Liver (tissue), 8 donors: ENCODE measurements at regions not wholly inside any gene's neighbourhood (a gene's known extent, or its start where the extent isn't known, plus 50 kb on each side); places are given as distances from the start of the nearest gene placed in this dataset.

ENCODE experiments used
- DNase-seq: peaks from one replicate; pipeline ENCODE4 v3.0.0-alpha.2; 2017; ENCODE audit warnings: low spot score
- H3K27ac ChIP-seq, 2 donors: one replicate each; pipeline ENCODE4 v1.7.0; 2013; ENCODE audit warnings: inconsistent platforms in 2 of 2, low read length in 2 of 2, control low read depth in 1 of 2, low read depth in 1 of 2, mild to moderate bottlenecking in 1 of 2
- H3K27me3 ChIP-seq, 4 donors: one replicate each; pipeline versions ENCODE4 v1.6.1 to v1.7.0; 2013; ENCODE audit warnings: low read length in 3 of 4, inconsistent platforms in 1 of 4, mild to moderate bottlenecking in 1 of 4, moderate library complexity in 1 of 4; ENCODE audit not compliant: control insufficient read depth in 4 of 4, insufficient read depth in 4 of 4
- H3K36me3 ChIP-seq, 4 donors: one replicate each; pipeline versions ENCODE4 v1.6.1 to v1.7.0; 2013; ENCODE audit warnings: low read length in 3 of 4, mild to moderate bottlenecking in 3 of 4, low read depth in 1 of 4, moderate library complexity in 1 of 4; ENCODE audit not compliant: control insufficient read depth in 4 of 4, insufficient read depth in 3 of 4
- H3K4me1 ChIP-seq, 4 donors: one replicate each; pipeline versions ENCODE4 v1.6.1 to v1.7.0; 2013; ENCODE audit warnings: low read length in 3 of 4, mild to moderate bottlenecking in 3 of 4, moderate library complexity in 1 of 4; ENCODE audit not compliant: control insufficient read depth in 4 of 4, insufficient read depth in 4 of 4
- H3K4me3 ChIP-seq, 3 donors: one replicate each; pipeline versions ENCODE4 v1.6.1 to v1.7.0; 2013; ENCODE audit warnings: low read length in 3 of 3, control low read depth in 1 of 3, low read depth in 1 of 3, mild to moderate bottlenecking in 1 of 3
- H3K9ac ChIP-seq, 2 donors: one replicate each; pipeline ENCODE4 v1.7.0; 2013; ENCODE audit warnings: low read length in 2 of 2, mild to moderate bottlenecking in 2 of 2, moderate library complexity in 2 of 2, control low read depth in 1 of 2, low read depth in 1 of 2
- H3K9me3 ChIP-seq, 4 donors: one replicate each; pipeline versions ENCODE4 v1.6.1 to v1.7.0; 2013; ENCODE audit warnings: low read length in 3 of 4; ENCODE audit not compliant: control insufficient read depth in 4 of 4
- EGR1 ChIP-seq, 2 donors: IDR thresholded peaks; 2 replicates each; pipeline ENCODE4 v1.6.1; 2016 to 2018; ENCODE audit warnings: antibody characterized with exemption in 2 of 2, low read depth in 2 of 2
- FOXA1 ChIP-seq: IDR thresholded peaks from 2 replicates; pipeline ENCODE4 v1.6.1; 2016; ENCODE audit warnings: antibody characterized with exemption
- FOXA2 ChIP-seq: IDR thresholded peaks from 2 replicates; pipeline ENCODE4 v1.6.1; 2016; ENCODE audit warnings: antibody characterized with exemption
- GABPA ChIP-seq, 2 donors: IDR thresholded peaks in 1 of 2; conservative IDR thresholded peaks in 1 of 2; 2 replicates each; pipeline ENCODE4 v1.6.1; 2016; ENCODE audit warnings: antibody characterized with exemption in 2 of 2, mild to moderate bottlenecking in 1 of 2, moderate library complexity in 1 of 2
- HNF4A ChIP-seq, 2 donors: conservative IDR thresholded peaks; 2 replicates each; pipeline ENCODE4 v1.6.1; 2016; ENCODE audit warnings: antibody characterized with exemption in 2 of 2, mild to moderate bottlenecking in 2 of 2
- HNF4G ChIP-seq: IDR thresholded peaks from 2 replicates; pipeline ENCODE4 v1.6.1; 2016; ENCODE audit warnings: antibody characterized with exemption
- JUND ChIP-seq, 2 donors: IDR thresholded peaks; 2 replicates each; pipeline ENCODE4 v1.6.1; 2016; ENCODE audit warnings: antibody characterized with exemption in 2 of 2
- NR2F2 ChIP-seq: IDR thresholded peaks from 2 replicates; pipeline ENCODE4 v1.6.1; 2016; ENCODE audit warnings: antibody characterized with exemption
- RAD21 ChIP-seq, 2 donors: IDR thresholded peaks; 2 replicates each; pipeline ENCODE4 v1.6.1; 2016; ENCODE audit warnings: antibody characterized with exemption in 2 of 2, mild to moderate bottlenecking in 2 of 2
- RXRA ChIP-seq, 2 donors: IDR thresholded peaks; 2 replicates each; pipeline ENCODE4 v1.6.1; 2017 to 2018; ENCODE audit warnings: antibody characterized with exemption in 2 of 2, mild to moderate bottlenecking in 1 of 2
- SP1 ChIP-seq: IDR thresholded peaks from 2 replicates; pipeline ENCODE4 v1.6.1; 2018; ENCODE audit warnings: antibody characterized with exemption, mild to moderate bottlenecking
- TAF1 ChIP-seq: conservative IDR thresholded peaks from 2 replicates; pipeline ENCODE4 v1.6.1; 2016; ENCODE audit warnings: antibody characterized with exemption, mild to moderate bottlenecking
- YY1 ChIP-seq: IDR thresholded peaks from 2 replicates; pipeline ENCODE4 v1.6.1; 2016; ENCODE audit warnings: antibody characterized with exemption, mild to moderate bottlenecking
- WGBS: extraction: QIAGEN DNeasy Blood & Tissue Kit; methylation state at CpG from one replicate; pipeline ENCODE4 v1.1.7; 2013; 5-methylcytosine and 5-hydroxymethylcytosine counted together
- TF ChIP-seq, protein P1 (sequence below): fragments of 150-350 bp; IDR thresholded peaks from 2 replicates; pipeline ENCODE4 v1.5.1; 2017; ENCODE audit warnings: improper control_type of control experiment, low read depth, low read length; ENCODE audit not compliant: missing input control
- TF ChIP-seq, protein P2 (sequence below): IDR thresholded peaks from 2 replicates; pipeline ENCODE4 v1.6.1; 2016; ENCODE audit warnings: antibody characterized with exemption, mild to moderate bottlenecking
- TF ChIP-seq, protein P3 (sequence below): IDR thresholded peaks from 2 replicates; pipeline ENCODE4 v1.6.1; 2016; ENCODE audit warnings: antibody characterized with exemption
- TF ChIP-seq, protein P4 (sequence below): IDR thresholded peaks from 2 replicates; pipeline ENCODE4 v1.6.1; 2016; ENCODE audit warnings: antibody characterized with exemption
- donor health status: healthy.
- donor health status: healthy.
- donor health status: healthy.
- donor health status: healthy.
- donor health status: healthy.

DNA sequence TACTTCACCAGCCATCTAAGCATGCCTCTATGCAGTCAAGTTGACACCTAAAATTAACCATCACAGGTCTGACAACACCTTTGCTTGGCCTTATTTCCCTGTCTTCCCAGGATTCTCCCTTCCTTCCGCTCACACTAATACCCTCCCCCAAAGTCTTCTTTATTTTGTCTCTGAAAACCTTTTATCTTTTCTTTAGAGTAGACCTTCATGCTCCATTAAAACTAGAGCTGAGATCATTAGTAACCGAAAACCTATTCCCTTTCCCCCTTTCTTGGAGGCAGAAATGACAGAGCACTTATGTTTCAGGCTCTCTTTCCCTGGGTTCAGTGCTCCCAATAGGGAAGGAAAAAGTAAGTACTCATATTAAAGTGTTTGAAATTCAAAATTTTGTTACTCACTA, 423.8 kb downstream of the YTHDC2 start:
- no peaks in the 10 kb centered on the region for H3K9me3 ChIP-seq
- H3K4me1 ChIP-seq, result no peaks in the 10 kb centered on the region
- WGBS, result 76% methylated on average over 2 of the region's 2 CpGs
- no peak overlapping the region for H3K4me3 ChIP-seq
- DNase-seq, result no peak
- H3K27ac ChIP-seq, result no peak overlapping the region
- TF ChIP-seq HNF4G (no peak), RAD21 (IDR thresholded peaks at IDR 0.05) (no peak), YY1 (no peak), RXRA (IDR thresholded peaks at IDR 0.05) (no peak), NR2F2 (no peak), TAF1 (no peak), GABPA (IDR thresholded peaks at IDR 0.05 in 1 of 2, conservative IDR thresholded peaks at IDR 0.05 in 1 of 2) (no peak), EGR1 (IDR thresholded peaks at IDR 0.05; ENCODE audit: low read depth in 2 of 2) (no peak), FOXA1 (no peak), HNF4A (conservative IDR thresholded peaks at IDR 0.05) (no peak), FOXA2 (no peak), JUND (IDR thresholded peaks at IDR 0.05) (no peak), SP1 (no peak)
- TF ChIP-seq, protein P1, sequence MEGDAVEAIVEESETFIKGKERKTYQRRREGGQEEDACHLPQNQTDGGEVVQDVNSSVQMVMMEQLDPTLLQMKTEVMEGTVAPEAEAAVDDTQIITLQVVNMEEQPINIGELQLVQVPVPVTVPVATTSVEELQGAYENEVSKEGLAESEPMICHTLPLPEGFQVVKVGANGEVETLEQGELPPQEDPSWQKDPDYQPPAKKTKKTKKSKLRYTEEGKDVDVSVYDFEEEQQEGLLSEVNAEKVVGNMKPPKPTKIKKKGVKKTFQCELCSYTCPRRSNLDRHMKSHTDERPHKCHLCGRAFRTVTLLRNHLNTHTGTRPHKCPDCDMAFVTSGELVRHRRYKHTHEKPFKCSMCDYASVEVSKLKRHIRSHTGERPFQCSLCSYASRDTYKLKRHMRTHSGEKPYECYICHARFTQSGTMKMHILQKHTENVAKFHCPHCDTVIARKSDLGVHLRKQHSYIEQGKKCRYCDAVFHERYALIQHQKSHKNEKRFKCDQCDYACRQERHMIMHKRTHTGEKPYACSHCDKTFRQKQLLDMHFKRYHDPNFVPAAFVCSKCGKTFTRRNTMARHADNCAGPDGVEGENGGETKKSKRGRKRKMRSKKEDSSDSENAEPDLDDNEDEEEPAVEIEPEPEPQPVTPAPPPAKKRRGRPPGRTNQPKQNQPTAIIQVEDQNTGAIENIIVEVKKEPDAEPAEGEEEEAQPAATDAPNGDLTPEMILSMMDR, result no peak
- TF ChIP-seq, protein P2, sequence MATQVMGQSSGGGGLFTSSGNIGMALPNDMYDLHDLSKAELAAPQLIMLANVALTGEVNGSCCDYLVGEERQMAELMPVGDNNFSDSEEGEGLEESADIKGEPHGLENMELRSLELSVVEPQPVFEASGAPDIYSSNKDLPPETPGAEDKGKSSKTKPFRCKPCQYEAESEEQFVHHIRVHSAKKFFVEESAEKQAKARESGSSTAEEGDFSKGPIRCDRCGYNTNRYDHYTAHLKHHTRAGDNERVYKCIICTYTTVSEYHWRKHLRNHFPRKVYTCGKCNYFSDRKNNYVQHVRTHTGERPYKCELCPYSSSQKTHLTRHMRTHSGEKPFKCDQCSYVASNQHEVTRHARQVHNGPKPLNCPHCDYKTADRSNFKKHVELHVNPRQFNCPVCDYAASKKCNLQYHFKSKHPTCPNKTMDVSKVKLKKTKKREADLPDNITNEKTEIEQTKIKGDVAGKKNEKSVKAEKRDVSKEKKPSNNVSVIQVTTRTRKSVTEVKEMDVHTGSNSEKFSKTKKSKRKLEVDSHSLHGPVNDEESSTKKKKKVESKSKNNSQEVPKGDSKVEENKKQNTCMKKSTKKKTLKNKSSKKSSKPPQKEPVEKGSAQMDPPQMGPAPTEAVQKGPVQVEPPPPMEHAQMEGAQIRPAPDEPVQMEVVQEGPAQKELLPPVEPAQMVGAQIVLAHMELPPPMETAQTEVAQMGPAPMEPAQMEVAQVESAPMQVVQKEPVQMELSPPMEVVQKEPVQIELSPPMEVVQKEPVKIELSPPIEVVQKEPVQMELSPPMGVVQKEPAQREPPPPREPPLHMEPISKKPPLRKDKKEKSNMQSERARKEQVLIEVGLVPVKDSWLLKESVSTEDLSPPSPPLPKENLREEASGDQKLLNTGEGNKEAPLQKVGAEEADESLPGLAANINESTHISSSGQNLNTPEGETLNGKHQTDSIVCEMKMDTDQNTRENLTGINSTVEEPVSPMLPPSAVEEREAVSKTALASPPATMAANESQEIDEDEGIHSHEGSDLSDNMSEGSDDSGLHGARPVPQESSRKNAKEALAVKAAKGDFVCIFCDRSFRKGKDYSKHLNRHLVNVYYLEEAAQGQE, result no peak
- TF ChIP-seq, protein P3, sequence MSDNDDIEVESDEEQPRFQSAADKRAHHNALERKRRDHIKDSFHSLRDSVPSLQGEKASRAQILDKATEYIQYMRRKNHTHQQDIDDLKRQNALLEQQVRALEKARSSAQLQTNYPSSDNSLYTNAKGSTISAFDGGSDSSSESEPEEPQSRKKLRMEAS, result no peak
- TF ChIP-seq, protein P4, sequence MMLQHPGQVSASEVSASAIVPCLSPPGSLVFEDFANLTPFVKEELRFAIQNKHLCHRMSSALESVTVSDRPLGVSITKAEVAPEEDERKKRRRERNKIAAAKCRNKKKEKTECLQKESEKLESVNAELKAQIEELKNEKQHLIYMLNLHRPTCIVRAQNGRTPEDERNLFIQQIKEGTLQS, result no peak
- no peak overlapping the region for H3K9ac ChIP-seq
- no peaks in the 10 kb centered on the region for H3K36me3 ChIP-seq
- peaks cover 0 to 8% (median 0%) of the 10 kb centered on the region in 4 donors for H3K27me3 ChIP-seq

DNA sequence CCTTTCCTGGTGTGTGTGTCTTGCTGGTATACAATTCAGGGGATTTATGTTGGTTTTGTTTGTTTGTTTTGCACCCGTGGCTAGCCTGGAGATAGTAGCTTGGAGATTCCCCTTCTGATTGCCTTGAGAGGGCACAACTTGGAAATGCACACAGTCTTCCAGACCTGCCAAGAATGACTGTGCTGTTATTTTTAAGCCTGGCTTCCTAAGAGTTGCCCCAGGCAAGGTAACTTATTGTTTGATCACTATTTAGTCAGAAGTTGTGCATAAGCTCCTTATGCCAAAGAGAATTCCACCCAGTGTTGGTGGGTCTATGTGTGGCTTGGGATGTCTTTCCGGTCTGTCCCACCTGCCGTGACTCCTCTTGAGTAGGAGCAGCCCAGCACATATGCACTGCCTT, 421.9 kb upstream of the KCNN2 start:
- Histone ChIP-seq H3K36me3 (no peaks in the 10 kb centered on the region), H3K4me3 (no peak overlapping the region), H3K9ac (no peak overlapping the region), H3K9me3 (no peaks in the 10 kb centered on the region), H3K4me1 (no peaks in the 10 kb centered on the region), H3K27me3 (peaks cover 0 to 8% (median 0%) of the 10 kb centered on the region in 4 donors), H3K27ac (no peak overlapping the region)
- TF ChIP-seq JUND (IDR thresholded peaks at IDR 0.05), result no peak
- DNase-seq, result no peak
- WGBS, result 46% methylated on average over 3 of the region's 3 CpGs
